Adrenal gland (tissue), 5 donors: ENCODE measurements at regions not wholly inside any gene's neighbourhood (a gene's known extent, or its start where the extent isn't known, plus 50 kb on each side); places are given as distances from the start of the nearest gene placed in this dataset.

Experiments used
- CTCF ChIP-seq, 6 experiments: fragments of 450-650 bp in 4 of 6; fragments of 200-600 bp in 2 of 6; sonication (generic) in 1 of 6; IDR thresholded peaks; 1 replicate in 5 of 6; 2 replicates in 1 of 6; pipeline versions ENCODE4 v1.5.1 to v1.8.0; 2016 to 2021; ENCODE audit warnings: antibody characterized with exemption in 6 of 6, mild to moderate bottlenecking in 2 of 6, moderate library complexity in 1 of 6
- POLR2A ChIP-seq, 2 donors: fragments of 450-650 bp; IDR thresholded peaks; one replicate each; pipeline ENCODE4 v1.6.1; 2017; ENCODE audit warnings: antibody characterized with exemption in 2 of 2, mild to moderate bottlenecking in 2 of 2, moderate library complexity in 1 of 2
- donor health status: DM: no; HTN: no; CAD: no.

GRCh38 chr6:6978731-6979130, 129.0 kb upstream of the RREB1 start:
- no peak for TF ChIP-seq POLR2A (IDR thresholded peaks at IDR 0.05)
- TF ChIP-seq CTCF (IDR thresholded peaks at IDR 0.05), result no peak
